ENCODE measurements at regions not wholly inside any gene's neighbourhood (a gene's known extent, or its start where the extent isn't known, plus 50 kb on each side); places are given as distances from the start of the nearest gene placed in this dataset.

DNA sequence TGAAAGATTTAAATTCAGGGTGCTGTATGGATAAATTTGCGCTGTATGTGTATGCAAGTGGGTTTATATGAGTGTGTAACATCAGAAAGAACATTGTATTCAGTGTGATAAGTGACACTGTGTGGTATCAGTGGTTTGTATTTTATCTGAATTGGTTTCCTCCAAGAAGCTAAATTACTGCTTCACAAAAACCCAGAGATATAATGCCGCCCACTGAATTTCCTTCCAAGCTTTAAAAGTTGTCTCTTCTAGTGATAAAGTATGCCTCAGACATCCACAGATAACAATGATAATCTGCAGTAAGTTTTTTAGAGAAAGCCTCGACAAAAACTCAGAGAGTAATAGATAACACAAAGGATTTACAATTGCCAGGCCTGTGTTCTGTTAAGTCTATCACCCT, 710.6 kb upstream of the HS3ST1 start:
- no peak overlapping the region for H3K9ac ChIP-seq (ENCODE audit: low read length)
- no peaks in the 10 kb centered on the region for H3K9me2 ChIP-seq (replicated peaks; ENCODE audit: low read length)
- no peaks in the 10 kb centered on the region for H4K20me1 ChIP-seq (ENCODE audit: low read length)
- intact Hi-C loops (cut with micrococcal nuclease): no loop called here
- BruUV-seq (replicated peaks): no TSS peak
- 0 out of 2 replicates have a peak, but pooled peaks cover 3% of the 10 kb centered on the region for H3K9me3 ChIP-seq (ENCODE audit: low read length)
- POLR2A ChIA-PET (ENCODE audit: unreplicated experiment): no interaction called here
- no peaks in the 10 kb centered on the region for H3F3A ChIP-seq (ENCODE audit: low read length, unreplicated experiment)
- H3K4me3 ChIP-seq (ENCODE audit: low read length): no peak overlapping the region
- no peak for TF ChIP-seq EZH2 (IDR thresholded peaks at IDR 0.05; ENCODE audit: low read length, unreplicated experiment)
- no peak for TF ChIP-seq EZH2phosphoT487 (IDR thresholded peaks at IDR 0.05; ENCODE audit: borderline replicate concordance, low read length)
- TF ChIP-seq, protein P1, sequence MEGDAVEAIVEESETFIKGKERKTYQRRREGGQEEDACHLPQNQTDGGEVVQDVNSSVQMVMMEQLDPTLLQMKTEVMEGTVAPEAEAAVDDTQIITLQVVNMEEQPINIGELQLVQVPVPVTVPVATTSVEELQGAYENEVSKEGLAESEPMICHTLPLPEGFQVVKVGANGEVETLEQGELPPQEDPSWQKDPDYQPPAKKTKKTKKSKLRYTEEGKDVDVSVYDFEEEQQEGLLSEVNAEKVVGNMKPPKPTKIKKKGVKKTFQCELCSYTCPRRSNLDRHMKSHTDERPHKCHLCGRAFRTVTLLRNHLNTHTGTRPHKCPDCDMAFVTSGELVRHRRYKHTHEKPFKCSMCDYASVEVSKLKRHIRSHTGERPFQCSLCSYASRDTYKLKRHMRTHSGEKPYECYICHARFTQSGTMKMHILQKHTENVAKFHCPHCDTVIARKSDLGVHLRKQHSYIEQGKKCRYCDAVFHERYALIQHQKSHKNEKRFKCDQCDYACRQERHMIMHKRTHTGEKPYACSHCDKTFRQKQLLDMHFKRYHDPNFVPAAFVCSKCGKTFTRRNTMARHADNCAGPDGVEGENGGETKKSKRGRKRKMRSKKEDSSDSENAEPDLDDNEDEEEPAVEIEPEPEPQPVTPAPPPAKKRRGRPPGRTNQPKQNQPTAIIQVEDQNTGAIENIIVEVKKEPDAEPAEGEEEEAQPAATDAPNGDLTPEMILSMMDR (conservative IDR thresholded peaks at IDR 0.05; ENCODE audit: low read depth, low read length): no peak
- DNase-seq: no peak
- H3K4me2 ChIP-seq (ENCODE audit: low read length): no peak overlapping the region
- no peaks in the 10 kb centered on the region for H3K27me3 ChIP-seq (ENCODE audit: low read length)
- no peak overlapping the region for H2AFZ ChIP-seq (ENCODE audit: low read length)
- no peaks in the 10 kb centered on the region for H3K4me1 ChIP-seq (ENCODE audit: insufficient read depth, low read length)
- H3K79me2 ChIP-seq (ENCODE audit: low read length): no peaks in the 10 kb centered on the region
- ATAC-seq: no peak
- no peak overlapping the region for H3K27ac ChIP-seq (ENCODE audit: low read length)
- CTCF ChIA-PET: no interaction called here
- no peaks in the 10 kb centered on the region for H3K36me3 ChIP-seq (ENCODE audit: low read depth, low read length)

DNA sequence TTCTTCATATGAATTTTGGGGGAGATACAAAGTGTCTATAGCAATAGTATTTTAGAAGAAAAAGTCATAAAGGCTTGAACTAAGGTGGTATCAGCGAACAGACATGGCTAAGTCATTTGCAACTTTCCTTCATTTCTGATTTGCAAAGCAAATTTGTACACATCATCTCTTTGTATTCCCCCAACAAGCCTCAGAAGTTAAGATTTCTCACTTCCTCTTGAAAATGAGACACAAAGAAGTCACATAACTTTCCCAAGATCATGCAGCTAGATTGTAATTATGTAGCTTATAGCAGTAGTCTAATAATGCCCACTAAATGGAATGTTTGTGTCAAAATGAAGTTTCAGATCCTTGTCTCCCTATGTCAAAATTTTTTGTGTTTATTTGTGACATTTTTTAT, 709.8 kb upstream of the HS3ST1 start:
- H3K9me2 ChIP-seq (replicated peaks; ENCODE audit: low read length): no peaks in the 10 kb centered on the region
- no peak overlapping the region for H3K9ac ChIP-seq (ENCODE audit: low read length)
- no peaks in the 10 kb centered on the region for H3K4me1 ChIP-seq (ENCODE audit: insufficient read depth, low read length)
- no peaks in the 10 kb centered on the region for H3K27me3 ChIP-seq (ENCODE audit: low read length)
- CTCF ChIA-PET: no interaction called here
- H3K4me2 ChIP-seq (ENCODE audit: low read length): no peak overlapping the region
- H3K9me3 ChIP-seq (ENCODE audit: low read length): 0 out of 2 replicates have a peak, but pooled peaks cover 3% of the 10 kb centered on the region
- no peaks in the 10 kb centered on the region for H3F3A ChIP-seq (ENCODE audit: low read length, unreplicated experiment)
- H3K79me2 ChIP-seq (ENCODE audit: low read length): no peaks in the 10 kb centered on the region
- no peak overlapping the region for H3K4me3 ChIP-seq (ENCODE audit: low read length)
- no peaks in the 10 kb centered on the region for H4K20me1 ChIP-seq (ENCODE audit: low read length)
- H3K36me3 ChIP-seq (ENCODE audit: low read depth, low read length): no peaks in the 10 kb centered on the region
- POLR2A ChIA-PET (ENCODE audit: unreplicated experiment): no interaction called here
- BruUV-seq (replicated peaks): no TSS peak
- TF ChIP-seq EZH2phosphoT487 (IDR thresholded peaks at IDR 0.05; ENCODE audit: borderline replicate concordance, low read length) (no peak), EZH2 (IDR thresholded peaks at IDR 0.05; ENCODE audit: low read length, unreplicated experiment) (no peak)
- TF ChIP-seq, protein P1 (conservative IDR thresholded peaks at IDR 0.05; ENCODE audit: low read depth, low read length): no peak
- DNase-seq: no peak
- no peak for ATAC-seq
- intact Hi-C loops (cut with micrococcal nuclease): no loop called here
- H2AFZ ChIP-seq (ENCODE audit: low read length): no peak overlapping the region
- no peak overlapping the region for H3K27ac ChIP-seq (ENCODE audit: low read length)

DNA sequence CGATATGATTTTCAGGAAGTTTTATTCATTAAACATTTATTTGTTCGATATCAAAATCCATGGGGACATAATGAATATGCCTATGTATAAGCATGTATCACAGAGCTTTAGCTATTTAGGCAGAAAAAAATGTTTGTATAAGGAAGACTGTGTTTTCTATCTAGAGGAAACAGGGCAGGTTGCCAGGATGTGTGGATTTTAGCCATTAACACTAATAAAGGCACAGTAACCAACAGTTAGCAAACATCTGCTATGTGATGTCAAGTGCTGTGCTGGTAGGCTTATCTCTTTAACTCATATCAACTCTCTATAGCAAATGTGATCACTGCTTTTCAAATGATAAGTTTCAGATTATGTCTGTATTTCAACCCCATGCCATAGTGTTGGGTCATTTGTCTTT, 708.9 kb upstream of the HS3ST1 start:
- Histone ChIP-seq H3F3A (ENCODE audit: low read length, unreplicated experiment) (no peaks in the 10 kb centered on the region), H3K9me2 (replicated peaks; ENCODE audit: low read length) (no peaks in the 10 kb centered on the region), H3K4me3 (ENCODE audit: low read length) (no peak overlapping the region), H3K79me2 (ENCODE audit: low read length) (no peaks in the 10 kb centered on the region), H3K27me3 (ENCODE audit: low read length) (no peaks in the 10 kb centered on the region), H3K36me3 (ENCODE audit: low read depth, low read length) (no peaks in the 10 kb centered on the region), H3K9ac (ENCODE audit: low read length) (no peak overlapping the region), H3K4me2 (ENCODE audit: low read length) (no peak overlapping the region), H4K20me1 (ENCODE audit: low read length) (no peaks in the 10 kb centered on the region), H3K9me3 (ENCODE audit: low read length) (0 out of 2 replicates have a peak, but pooled peaks cover 3% of the 10 kb centered on the region), H2AFZ (ENCODE audit: low read length) (no peak overlapping the region), H3K4me1 (ENCODE audit: insufficient read depth, low read length) (no peaks in the 10 kb centered on the region), H3K27ac (ENCODE audit: low read length) (no peak overlapping the region)
- intact Hi-C loops (cut with micrococcal nuclease): no loop called here
- POLR2A ChIA-PET (ENCODE audit: unreplicated experiment): no interaction called here
- no TSS peak for BruUV-seq (replicated peaks)
- TF ChIP-seq EZH2 (IDR thresholded peaks at IDR 0.05; ENCODE audit: low read length, unreplicated experiment): no peak
- no peak for TF ChIP-seq EZH2phosphoT487 (IDR thresholded peaks at IDR 0.05; ENCODE audit: borderline replicate concordance, low read length)
- TF ChIP-seq, protein P1 (conservative IDR thresholded peaks at IDR 0.05; ENCODE audit: low read depth, low read length): no peak
- ATAC-seq (no peak), DNase-seq (no peak)
- CTCF ChIA-PET: no interaction called here

All from PC-3 (cell line).